Stimulated activated memory B cell treated with anti-CD40 and anti-IgM and Interleukin-4, amounts not matched to agents 10 μg/mL and 1 μg/mL and 100 μg/mL, for 72 hours (primary cell): ENCODE measurements at regions not wholly inside any gene's neighbourhood (a gene's known extent, or its start where the extent isn't known, plus 50 kb on each side); places are given as distances from the start of the nearest gene placed in this dataset.
"Not testable (repeated sequence)": the region's sequence is repeated elsewhere in the genome, so short reads cannot be mapped to it uniquely, and the experiment has no call there.

Experiments used
- ATAC-seq: fragments of 150-1000 bp; cut with Tn5 transposase; 2 replicates; pipeline ENCODE4 v1.10.0; 2021
- H3K27ac Mint-ChIP-seq: one replicate; pipeline ENCODE4 v1.8.0; 2022; ENCODE audit warnings: mild to moderate bottlenecking, mixed read lengths
- H3K27me3 Mint-ChIP-seq: one replicate; pipeline ENCODE4 v1.8.0; 2022; ENCODE audit warnings: mixed read lengths
- H3K36me3 Mint-ChIP-seq: one replicate; pipeline ENCODE4 v1.8.0; 2022; ENCODE audit warnings: mixed read lengths
- H3K4me1 Mint-ChIP-seq: one replicate; pipeline ENCODE4 v1.8.0; 2022; ENCODE audit warnings: mixed read lengths
- H3K4me3 Mint-ChIP-seq: one replicate; pipeline ENCODE4 v1.8.0; 2022; ENCODE audit warnings: mild to moderate bottlenecking, moderate library complexity, mixed read lengths
- H3K9me3 Mint-ChIP-seq: one replicate; pipeline ENCODE4 v1.8.0; 2022; ENCODE audit warnings: mixed read lengths

- ATAC-seq: no peak
- Mint-ChIP-seq H3K9me3 (no peaks in the 10 kb centered on the region), H3K36me3 (no peaks in the 10 kb centered on the region), H3K4me3 (no peak overlapping the region), H3K27me3 (no peaks in the 10 kb centered on the region), H3K4me1 (no peaks in the 10 kb centered on the region), H3K27ac (no peak overlapping the region)
These were observed 152.4 kb upstream of the PRICKLE1 start for GRCh38 chr12:42741771-42742510.

- H3K36me3 Mint-ChIP-seq: no peaks in the 10 kb centered on the region
- no peaks in the 10 kb centered on the region for H3K9me3 Mint-ChIP-seq
- ATAC-seq: no peak
- no peaks in the 10 kb centered on the region for H3K27me3 Mint-ChIP-seq
- no peaks in the 10 kb centered on the region for H3K4me1 Mint-ChIP-seq
- H3K4me3 Mint-ChIP-seq: no peak overlapping the region
- no peak overlapping the region for H3K27ac Mint-ChIP-seq
These were observed 151.5 kb upstream of the PRICKLE1 start for GRCh38 chr12:42741091-42741490.

- Mint-ChIP-seq H3K27ac (no peak overlapping the region), H3K9me3 (no peaks in the 10 kb centered on the region), H3K4me3 (no peak overlapping the region), H3K4me1 (no peaks in the 10 kb centered on the region), H3K27me3 (no peaks in the 10 kb centered on the region), H3K36me3 (no peaks in the 10 kb centered on the region)
- no peak for ATAC-seq
These were observed 147.9 kb upstream of the PRICKLE1 start for GRCh38 chr12:42737398-42737797.

GRCh38 chr12:42735861-42736361 lies 146.4 kb upstream of the PRICKLE1 start:
- Mint-ChIP-seq H3K9me3 (no peaks in the 10 kb centered on the region), H3K4me1 (no peaks in the 10 kb centered on the region), H3K27me3 (no peaks in the 10 kb centered on the region), H3K4me3 (no peak overlapping the region), H3K27ac (no peak overlapping the region), H3K36me3 (no peaks in the 10 kb centered on the region)
- no peak for ATAC-seq

- Mint-ChIP-seq H3K27ac (no peak overlapping the region), H3K9me3 (no peaks in the 10 kb centered on the region), H3K36me3 (no peaks in the 10 kb centered on the region), H3K4me3 (no peak overlapping the region), H3K4me1 (no peaks in the 10 kb centered on the region), H3K27me3 (no peaks in the 10 kb centered on the region)
- no peak for ATAC-seq
These were observed 144.4 kb upstream of the PRICKLE1 start for GRCh38 chr12:42733911-42734310.

GRCh38 chr12:42732908-42733411 lies 143.4 kb upstream of the PRICKLE1 start:
- no peaks in the 10 kb centered on the region for H3K4me1 Mint-ChIP-seq
- no peaks in the 10 kb centered on the region for H3K27me3 Mint-ChIP-seq
- no peak for ATAC-seq
- no peaks in the 10 kb centered on the region for H3K9me3 Mint-ChIP-seq
- no peaks in the 10 kb centered on the region for H3K36me3 Mint-ChIP-seq
- no peak overlapping the region for H3K27ac Mint-ChIP-seq
- no peak overlapping the region for H3K4me3 Mint-ChIP-seq

GRCh38 chr12:42730291-42730690 lies 140.7 kb upstream of the PRICKLE1 start:
- H3K27me3 Mint-ChIP-seq: no peaks in the 10 kb centered on the region
- no peaks in the 10 kb centered on the region for H3K4me1 Mint-ChIP-seq
- H3K4me3 Mint-ChIP-seq: no peak overlapping the region
- ATAC-seq: no peak
- H3K36me3 Mint-ChIP-seq: no peaks in the 10 kb centered on the region
- H3K27ac Mint-ChIP-seq: no peak overlapping the region
- no peaks in the 10 kb centered on the region for H3K9me3 Mint-ChIP-seq

GRCh38 chr12:42729535-42729900 lies 140.0 kb upstream of the PRICKLE1 start:
- no peaks in the 10 kb centered on the region for H3K4me1 Mint-ChIP-seq
- no peak overlapping the region for H3K27ac Mint-ChIP-seq
- no peak overlapping the region for H3K4me3 Mint-ChIP-seq
- no peaks in the 10 kb centered on the region for H3K36me3 Mint-ChIP-seq
- no peak for ATAC-seq
- no peaks in the 10 kb centered on the region for H3K9me3 Mint-ChIP-seq
- no peaks in the 10 kb centered on the region for H3K27me3 Mint-ChIP-seq

- Mint-ChIP-seq H3K27ac (no peak overlapping the region), H3K4me3 (no peak overlapping the region), H3K4me1 (no peaks in the 10 kb centered on the region), H3K27me3 (no peaks in the 10 kb centered on the region), H3K36me3 (no peaks in the 10 kb centered on the region), H3K9me3 (no peaks in the 10 kb centered on the region)
- ATAC-seq: no peak
These were observed 139.4 kb upstream of the PRICKLE1 start for GRCh38 chr12:42728770-42729534.

- Mint-ChIP-seq H3K27me3 (no peaks in the 10 kb centered on the region), H3K4me1 (no peaks in the 10 kb centered on the region), H3K9me3 (no peaks in the 10 kb centered on the region), H3K36me3 (no peaks in the 10 kb centered on the region), H3K27ac (no peak overlapping the region), H3K4me3 (no peak overlapping the region)
- ATAC-seq: no peak
These were observed 138.7 kb upstream of the PRICKLE1 start for GRCh38 chr12:42728287-42728686.

- Mint-ChIP-seq H3K4me1 (no peaks in the 10 kb centered on the region), H3K4me3 (no peak overlapping the region), H3K9me3 (no peaks in the 10 kb centered on the region), H3K27ac (no peak overlapping the region), H3K36me3 (no peaks in the 10 kb centered on the region), H3K27me3 (no peaks in the 10 kb centered on the region)
- no peak for ATAC-seq
These were observed 136.3 kb upstream of the PRICKLE1 start for GRCh38 chr12:42725809-42726208.

GRCh38 chr12:42716491-42716891 lies 126.9 kb upstream of the PRICKLE1 start:
- Mint-ChIP-seq H3K27ac (no peak overlapping the region), H3K4me3 (no peak overlapping the region), H3K36me3 (no peaks in the 10 kb centered on the region), H3K27me3 (no peaks in the 10 kb centered on the region), H3K4me1 (no peaks in the 10 kb centered on the region), H3K9me3 (peaks cover 6% of the 10 kb centered on the region)
- ATAC-seq: no peak

GRCh38 chr12:42713566-42713965 lies 124.0 kb upstream of the PRICKLE1 start:
- not testable (repeated sequence) for H3K27me3 Mint-ChIP-seq, H3K4me3 Mint-ChIP-seq, H3K4me1 Mint-ChIP-seq, H3K27ac Mint-ChIP-seq, ATAC-seq, H3K36me3 Mint-ChIP-seq
- H3K9me3 Mint-ChIP-seq: peaks cover 11% of the 10 kb centered on the region

- not testable (repeated sequence) for ATAC-seq, H3K27me3 Mint-ChIP-seq, H3K4me3 Mint-ChIP-seq, H3K27ac Mint-ChIP-seq, H3K4me1 Mint-ChIP-seq, H3K36me3 Mint-ChIP-seq
- H3K9me3 Mint-ChIP-seq: peaks cover 11% of the 10 kb centered on the region
These were observed 118.8 kb upstream of the PRICKLE1 start for GRCh38 chr12:42708374-42708773.

GRCh38 chr12:42707312-42708226 lies 118.0 kb upstream of the PRICKLE1 start:
- peaks cover 8% of the 10 kb centered on the region for H3K9me3 Mint-ChIP-seq
- no peak overlapping the region for H3K4me3 Mint-ChIP-seq
- H3K27ac Mint-ChIP-seq: no peak overlapping the region
- no peak for ATAC-seq
- H3K36me3 Mint-ChIP-seq: no peaks in the 10 kb centered on the region
- H3K4me1 Mint-ChIP-seq: no peaks in the 10 kb centered on the region
- H3K27me3 Mint-ChIP-seq: no peaks in the 10 kb centered on the region
